CD4-positive, alpha-beta T cell (primary cell): ENCODE measurements at regions not wholly inside any gene's neighbourhood (a gene's known extent, or its start where the extent isn't known, plus 50 kb on each side); places are given as distances from the start of the nearest gene placed in this dataset.
A peak's percentile ranks its signal among the peaks of the same experiment; 100 is the strongest.

Experiments
- ATAC-seq: fragments of 200-7000 bp; cut with Tn5 transposase; one replicate; pipeline ENCODE4 v1.10.0; 2022; ENCODE audit warnings: mild to moderate bottlenecking; ENCODE audit not compliant: poor library complexity
- CTCF ChIA-PET: fragments of 350-600 bp; sonication (Branson Sonifier 250); formaldehyde crosslinking; loops from one replicate; lab custom pipeline; 2021; ENCODE audit warnings: antibody characterized with exemption, inconsistent platforms; lab: Charles Lee
- POLR2A ChIA-PET: fragments of 350-600 bp; sonication (Branson Sonifier 250); formaldehyde crosslinking; loops from one replicate; lab custom pipeline; 2021; ENCODE audit warnings: antibody characterized with exemption, inconsistent platforms; lab: Charles Lee
- DNase-seq, 14 experiments: peaks; one replicate each; pipeline ENCODE4 v3.0.0-alpha.2; 2013 to 2020; ENCODE audit warnings: mixed read lengths in 2 of 14
- H3K27ac ChIP-seq, 2 donors: one replicate each; pipeline versions ENCODE4 v1.5.1 to v1.7.0; 2013; ENCODE audit warnings: low read length in 2 of 2, low read depth in 1 of 2, mild to moderate bottlenecking in 1 of 2
- H3K27me3 ChIP-seq, 2 experiments: 1 replicate in 1 of 2; 2 replicates in 1 of 2; pipeline versions ENCODE4 v1.6.1 to v1.7.0; 2013; ENCODE audit warnings: low read length in 2 of 2, control low read depth in 1 of 2, mild to moderate bottlenecking in 1 of 2, moderate library complexity in 1 of 2; ENCODE audit not compliant: insufficient read depth in 2 of 2, control insufficient read depth in 1 of 2
- H3K36me3 ChIP-seq: one replicate; pipeline ENCODE4 v1.6.1; 2013; ENCODE audit warnings: low read length, control low read depth; ENCODE audit not compliant: insufficient read depth
- H3K4me1 ChIP-seq: one replicate; pipeline ENCODE4 v1.6.1; 2013; ENCODE audit warnings: low read length, control low read depth; ENCODE audit not compliant: insufficient read depth
- H3K4me3 ChIP-seq: one replicate; pipeline ENCODE4 v1.5.1; 2013; ENCODE audit warnings: mild to moderate bottlenecking, low read length, moderate library complexity
- H3K9me3 ChIP-seq, 2 experiments: 1 replicate in 1 of 2; 2 replicates in 1 of 2; pipeline versions ENCODE4 v1.6.1 to v1.7.0; 2013; ENCODE audit warnings: low read length in 2 of 2, mild to moderate bottlenecking in 2 of 2, control low read depth in 1 of 2, moderate library complexity in 1 of 2; ENCODE audit not compliant: control insufficient read depth in 1 of 2, insufficient read depth in 1 of 2
- H3K27ac Mint-ChIP-seq: one replicate; pipeline ENCODE4 v1.8.0; 2020; ENCODE audit warnings: mixed read lengths
- H3K27me3 Mint-ChIP-seq: one replicate; pipeline ENCODE4 v1.8.0; 2021; ENCODE audit warnings: mixed read lengths
- H3K36me3 Mint-ChIP-seq: one replicate; pipeline ENCODE4 v1.8.0; 2021; ENCODE audit warnings: low read depth, mixed read lengths
- H3K4me1 Mint-ChIP-seq: one replicate; pipeline ENCODE4 v1.8.0; 2021; ENCODE audit warnings: low read depth, mixed read lengths
- H3K4me3 Mint-ChIP-seq: one replicate; pipeline ENCODE4 v1.8.0; 2020; ENCODE audit warnings: mild to moderate bottlenecking, mixed read lengths
- H3K9me3 Mint-ChIP-seq: one replicate; pipeline ENCODE4 v1.8.0; 2020; ENCODE audit warnings: mixed read lengths
- intact Hi-C, 2 experiments: fragments of 100-400 bp; cut with DNase I in 1 of 2; cut with micrococcal nuclease in 1 of 2; formaldehyde crosslinking; loops; one replicate each; pipeline versions ENCODE4 v1.15.1 to v1.9.0; 2023 to 2025; cut with DNase I, micrococcal nuclease
- TF ChIP-seq, protein P1 (sequence below): fragments of 200-600 bp; IDR thresholded peaks from one replicate; pipeline ENCODE4 v1.8.0; 2022; ENCODE audit warnings: antibody characterized with exemption, mild to moderate bottlenecking

- Mint-ChIP-seq H3K27me3 (no peaks in the 10 kb centered on the region), H3K36me3 (no peaks in the 10 kb centered on the region), H3K9me3 (no peaks in the 10 kb centered on the region), H3K27ac (no peak overlapping the region), H3K4me3 (no peak overlapping the region), H3K4me1 (peaks cover 21% of the 10 kb centered on the region)
- no peaks in the 10 kb centered on the region for H3K36me3 ChIP-seq
- intact Hi-C loops, result no loop called here
- POLR2A ChIA-PET, result interaction anchor here (0.9 kb wide), 1 partner anchor 168 kb away, joined by 4 read pairs; the partner anchor contains the start of gene KLF7
- ATAC-seq (no peak), DNase-seq (no peak)
- H3K27ac ChIP-seq, result no peak overlapping the region
- no peaks in the 10 kb centered on the region for H3K27me3 ChIP-seq
- no peaks in the 10 kb centered on the region for H3K9me3 ChIP-seq
- H3K4me1 ChIP-seq, result peaks cover 12% of the 10 kb centered on the region
- no peak overlapping the region for H3K4me3 ChIP-seq
- TF ChIP-seq, protein P1, sequence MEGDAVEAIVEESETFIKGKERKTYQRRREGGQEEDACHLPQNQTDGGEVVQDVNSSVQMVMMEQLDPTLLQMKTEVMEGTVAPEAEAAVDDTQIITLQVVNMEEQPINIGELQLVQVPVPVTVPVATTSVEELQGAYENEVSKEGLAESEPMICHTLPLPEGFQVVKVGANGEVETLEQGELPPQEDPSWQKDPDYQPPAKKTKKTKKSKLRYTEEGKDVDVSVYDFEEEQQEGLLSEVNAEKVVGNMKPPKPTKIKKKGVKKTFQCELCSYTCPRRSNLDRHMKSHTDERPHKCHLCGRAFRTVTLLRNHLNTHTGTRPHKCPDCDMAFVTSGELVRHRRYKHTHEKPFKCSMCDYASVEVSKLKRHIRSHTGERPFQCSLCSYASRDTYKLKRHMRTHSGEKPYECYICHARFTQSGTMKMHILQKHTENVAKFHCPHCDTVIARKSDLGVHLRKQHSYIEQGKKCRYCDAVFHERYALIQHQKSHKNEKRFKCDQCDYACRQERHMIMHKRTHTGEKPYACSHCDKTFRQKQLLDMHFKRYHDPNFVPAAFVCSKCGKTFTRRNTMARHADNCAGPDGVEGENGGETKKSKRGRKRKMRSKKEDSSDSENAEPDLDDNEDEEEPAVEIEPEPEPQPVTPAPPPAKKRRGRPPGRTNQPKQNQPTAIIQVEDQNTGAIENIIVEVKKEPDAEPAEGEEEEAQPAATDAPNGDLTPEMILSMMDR, result no peak
- CTCF ChIA-PET, result interaction anchor here (0.7 to 1.0 kb wide), 2 partner anchors 12 to 34 kb away, joined by 3 read pairs; no protein-coding TSS in a partner anchor
Measured at GRCh38 chr2:207333599-207334300, 168.0 kb upstream of the KLF7 start.

DNA sequence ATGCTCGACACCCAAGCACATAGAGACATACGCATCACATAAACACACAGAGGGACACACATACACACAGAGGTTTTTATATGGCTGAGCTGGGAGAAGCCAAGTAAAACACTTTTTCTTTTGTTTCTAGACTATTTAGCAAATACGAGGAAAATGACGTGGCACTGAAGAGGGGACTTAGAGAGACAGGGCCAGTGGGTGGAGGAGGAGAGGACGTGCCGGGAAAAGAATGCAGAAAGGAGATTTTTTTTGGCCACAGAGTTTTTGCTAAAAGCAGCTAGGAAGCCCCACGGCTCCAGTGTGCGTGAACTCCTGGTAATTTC is 168.5 kb upstream of the KLF7 start:
- ChIA-PET POLR2A (interaction anchor here (0.9 kb wide), 1 partner anchor 169 kb away, joined by 4 read pairs; the partner anchor contains the start of gene KLF7), CTCF (interaction anchor here (0.7 to 1.0 kb wide), 2 partner anchors 11 to 35 kb away, joined by 3 read pairs; no protein-coding TSS in a partner anchor)
- Histone ChIP-seq H3K4me1 (peaks cover 12% of the 10 kb centered on the region), H3K4me3 (no peak overlapping the region), H3K36me3 (no peaks in the 10 kb centered on the region), H3K27ac (no peak overlapping the region), H3K9me3 (no peaks in the 10 kb centered on the region), H3K27me3 (no peaks in the 10 kb centered on the region)
- Mint-ChIP-seq H3K27me3 (no peaks in the 10 kb centered on the region), H3K4me1 (peaks cover 21% of the 10 kb centered on the region), H3K9me3 (no peaks in the 10 kb centered on the region), H3K27ac (no peak overlapping the region), H3K36me3 (no peaks in the 10 kb centered on the region), H3K4me3 (no peak overlapping the region)
- TF ChIP-seq, protein P1, result no peak
- DNase-seq (no peak), ATAC-seq (no peak)
- intact Hi-C loops, result no loop called here

DNA sequence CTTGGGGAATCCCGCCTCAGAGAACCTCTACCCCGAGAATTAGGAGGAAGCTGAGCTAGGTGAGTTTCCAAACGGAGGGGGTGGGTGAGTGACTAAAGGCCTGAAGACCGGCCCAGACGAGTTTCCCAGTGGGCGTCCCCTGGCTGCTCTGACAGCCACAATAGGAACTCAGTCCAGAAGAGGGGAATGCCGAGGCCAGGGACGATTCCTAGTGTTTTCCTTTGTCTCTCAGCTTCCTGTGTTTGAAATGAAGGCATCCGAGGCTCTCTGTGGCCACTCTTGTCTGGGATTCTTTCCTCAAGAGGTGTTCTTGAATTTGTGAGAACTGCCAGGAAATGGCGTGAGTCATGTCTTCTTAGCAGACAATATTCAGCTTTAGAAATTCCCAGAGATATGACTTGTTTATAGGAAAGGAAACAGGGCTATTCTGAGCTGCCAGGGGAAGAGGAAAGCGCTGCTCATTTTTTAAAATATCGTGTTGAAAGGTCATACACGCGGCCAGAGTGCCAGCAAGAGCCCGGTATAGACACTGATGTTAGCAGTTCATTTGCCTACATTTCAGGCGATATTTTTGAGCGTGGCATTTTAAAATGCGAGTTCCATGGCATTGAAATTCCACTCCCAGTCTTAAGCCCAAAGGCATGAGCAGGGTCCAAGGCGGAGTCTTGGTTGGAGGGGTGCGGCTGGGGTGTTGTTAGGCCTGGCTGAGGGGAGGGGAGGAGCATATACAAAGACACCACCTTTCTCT is 169.1 kb upstream of the KLF7 start:
- H3K36me3 ChIP-seq, result no peaks in the 10 kb centered on the region
- no peak overlapping the region for H3K4me3 Mint-ChIP-seq
- TF ChIP-seq, protein P1, result no peak
- no peak overlapping the region for H3K27ac Mint-ChIP-seq
- POLR2A ChIA-PET, result interaction anchor here (0.9 kb wide), 1 partner anchor 169 kb away, joined by 4 read pairs; the partner anchor contains the start of gene KLF7
- no peak overlapping the region for H3K27ac ChIP-seq
- no peaks in the 10 kb centered on the region for H3K27me3 ChIP-seq
- peaks cover 12% of the 10 kb centered on the region for H3K4me1 ChIP-seq
- no peaks in the 10 kb centered on the region for H3K9me3 Mint-ChIP-seq
- ATAC-seq, result no peak
- no peak overlapping the region for H3K4me3 ChIP-seq
- peak in 3 of 14 experiments; percentile 18 to 43 (median 20) for DNase-seq
- CTCF ChIA-PET, result interaction anchor here (0.7 to 1.0 kb wide), 2 partner anchors 11 to 35 kb away, joined by 3 read pairs; no protein-coding TSS in a partner anchor
- no peaks in the 10 kb centered on the region for H3K27me3 Mint-ChIP-seq
- H3K36me3 Mint-ChIP-seq, result no peaks in the 10 kb centered on the region
- peaks cover 21% of the 10 kb centered on the region for H3K4me1 Mint-ChIP-seq
- no peaks in the 10 kb centered on the region for H3K9me3 ChIP-seq
- intact Hi-C loops, result no loop called here
